NCI-H1694 treated with DMSO at 0.1 percent for 48 hours (cell line): ENCODE measurements at regions not wholly inside any gene's neighbourhood (a gene's known extent, or its start where the extent isn't known, plus 50 kb on each side); places are given as distances from the start of the nearest gene placed in this dataset.

Experiments
- DNase-seq: peaks from one replicate; lab custom pipeline; 2025; lab: John Stamatoyannopoulos, UW

GRCh38 chr13:68128297-68128915 is 898.3 kb upstream of the PCDH9 start:
- no peak for DNase-seq

- no peak for DNase-seq
Measured at GRCh38 chr13:68125087-68125480, 894.9 kb upstream of the PCDH9 start.

- no peak for DNase-seq
Measured at GRCh38 chr13:68124437-68125086, 894.4 kb upstream of the PCDH9 start.

- DNase-seq = no peak
Measured at GRCh38 chr13:68110178-68110768, 880.1 kb upstream of the PCDH9 start.

GRCh38 chr13:68107667-68108066 is 877.5 kb upstream of the PCDH9 start:
- no peak for DNase-seq

- no peak for DNase-seq
Measured at GRCh38 chr13:68099631-68100030, 869.5 kb upstream of the PCDH9 start.

GRCh38 chr13:68081061-68081460 is 850.9 kb upstream of the PCDH9 start:
- no peak for DNase-seq

GRCh38 chr13:68078874-68079273 is 848.7 kb upstream of the PCDH9 start:
- DNase-seq = no peak

GRCh38 chr13:68078469-68078868 is 848.3 kb upstream of the PCDH9 start:
- DNase-seq = no peak

- DNase-seq = no peak
Measured at GRCh38 chr13:68076046-68076445, 845.9 kb upstream of the PCDH9 start.

GRCh38 chr13:68066879-68067513 is 836.9 kb upstream of the PCDH9 start:
- DNase-seq = no peak

- DNase-seq = no peak
Measured at GRCh38 chr13:68064001-68064770, 834.0 kb upstream of the PCDH9 start.

- DNase-seq = no peak
Measured at GRCh38 chr13:68063181-68063580, 833.0 kb upstream of the PCDH9 start.

GRCh38 chr13:68057836-68058235 is 827.7 kb upstream of the PCDH9 start:
- DNase-seq = no peak

- DNase-seq = no peak
Measured at GRCh38 chr13:68056816-68057710, 826.9 kb upstream of the PCDH9 start.

GRCh38 chr13:68051910-68052309 is 821.8 kb upstream of the PCDH9 start:
- no peak for DNase-seq

GRCh38 chr13:68050761-68051160 is 820.6 kb upstream of the PCDH9 start:
- no peak for DNase-seq

- no peak for DNase-seq
Measured at GRCh38 chr13:68048802-68049359, 818.7 kb upstream of the PCDH9 start.

GRCh38 chr13:68047889-68048288 is 817.8 kb upstream of the PCDH9 start:
- no peak for DNase-seq

- no peak for DNase-seq
Measured at GRCh38 chr13:68046903-68047302, 816.8 kb upstream of the PCDH9 start.
